ENCODE measurements at regions not wholly inside any gene's neighbourhood (a gene's known extent, or its start where the extent isn't known, plus 50 kb on each side); places are given as distances from the start of the nearest gene placed in this dataset.
"Not testable (repeated sequence)": the region's sequence is repeated elsewhere in the genome, so short reads cannot be mapped to it uniquely, and the experiment has no call there.

DNA sequence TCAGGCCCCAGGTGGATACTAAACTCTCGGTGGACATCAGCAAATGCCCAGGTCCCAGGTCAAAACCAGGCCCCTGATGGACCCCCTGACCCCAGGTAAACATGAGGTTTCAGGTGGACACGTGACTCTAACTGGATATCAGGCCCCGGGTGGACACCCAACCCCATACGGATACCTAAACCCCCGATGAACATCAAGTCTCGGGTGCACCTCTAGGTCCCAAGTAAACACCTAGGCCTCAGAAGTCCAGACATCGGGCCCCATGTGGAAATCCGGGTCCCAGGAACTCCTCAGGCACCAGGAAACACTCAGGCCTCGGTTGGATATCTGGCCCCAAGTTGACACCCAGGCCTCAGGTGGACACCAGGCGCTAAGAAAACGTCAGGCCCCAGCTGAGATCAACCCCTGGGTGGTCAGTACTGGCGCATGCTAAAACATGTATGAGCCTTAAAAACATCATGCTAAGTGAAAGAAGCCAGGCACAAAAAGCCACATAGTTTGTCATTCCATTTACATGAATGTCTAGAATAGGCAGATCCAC lies 54.4 kb upstream of the SEPTIN5 start:
- WGBS, 2 donors, result 94 to 95% methylated on average over 11 to 12 of the region's 12 CpGs
- TF ChIP-seq POLR2A (IDR thresholded peaks at IDR 0.05), result no peak
- TF ChIP-seq, protein P1, sequence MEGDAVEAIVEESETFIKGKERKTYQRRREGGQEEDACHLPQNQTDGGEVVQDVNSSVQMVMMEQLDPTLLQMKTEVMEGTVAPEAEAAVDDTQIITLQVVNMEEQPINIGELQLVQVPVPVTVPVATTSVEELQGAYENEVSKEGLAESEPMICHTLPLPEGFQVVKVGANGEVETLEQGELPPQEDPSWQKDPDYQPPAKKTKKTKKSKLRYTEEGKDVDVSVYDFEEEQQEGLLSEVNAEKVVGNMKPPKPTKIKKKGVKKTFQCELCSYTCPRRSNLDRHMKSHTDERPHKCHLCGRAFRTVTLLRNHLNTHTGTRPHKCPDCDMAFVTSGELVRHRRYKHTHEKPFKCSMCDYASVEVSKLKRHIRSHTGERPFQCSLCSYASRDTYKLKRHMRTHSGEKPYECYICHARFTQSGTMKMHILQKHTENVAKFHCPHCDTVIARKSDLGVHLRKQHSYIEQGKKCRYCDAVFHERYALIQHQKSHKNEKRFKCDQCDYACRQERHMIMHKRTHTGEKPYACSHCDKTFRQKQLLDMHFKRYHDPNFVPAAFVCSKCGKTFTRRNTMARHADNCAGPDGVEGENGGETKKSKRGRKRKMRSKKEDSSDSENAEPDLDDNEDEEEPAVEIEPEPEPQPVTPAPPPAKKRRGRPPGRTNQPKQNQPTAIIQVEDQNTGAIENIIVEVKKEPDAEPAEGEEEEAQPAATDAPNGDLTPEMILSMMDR (IDR thresholded peaks at IDR 0.05), result no peak
- H3K4me3 ChIP-seq (ENCODE audit: low read depth, poor library complexity, severe bottlenecking), result no peak overlapping the region
- intact Hi-C loops (cut with DNase I; ENCODE audit: low total_unique reads), result no loop called here
- DNase-seq (ENCODE audit: low spot score in 2 of 2), result peak in 1 of 2 donors; percentile 61

DNA sequence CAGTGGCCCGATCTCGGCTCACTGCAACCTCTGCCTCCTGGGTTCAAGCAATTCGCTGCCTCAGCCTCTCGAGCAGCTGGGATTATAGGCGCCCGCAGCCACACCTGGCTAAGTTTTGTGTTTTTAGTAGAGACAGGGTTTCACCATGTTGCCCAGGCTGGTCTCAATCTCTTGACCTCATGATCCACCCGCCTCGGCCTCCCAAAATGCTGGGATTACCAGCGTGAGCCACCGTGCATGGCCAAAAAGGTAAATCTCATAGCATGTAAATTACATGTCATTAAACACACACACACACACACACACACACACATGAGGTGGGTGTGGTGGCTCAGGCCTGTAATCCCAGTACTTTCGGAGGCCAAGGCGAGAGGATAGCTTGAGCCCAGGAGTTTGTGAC lies 53.7 kb upstream of the SEPTIN5 start:
- peak in 1 of 2 donors; percentile 58 for DNase-seq (ENCODE audit: low spot score in 2 of 2)
- WGBS, 2 donors, result 95 to 99% methylated on average over 12 of the region's 12 CpGs
- H3K4me3 ChIP-seq (ENCODE audit: low read depth, poor library complexity, severe bottlenecking); intact Hi-C loops (cut with DNase I; ENCODE audit: low total_unique reads): not testable (repeated sequence)

DNA sequence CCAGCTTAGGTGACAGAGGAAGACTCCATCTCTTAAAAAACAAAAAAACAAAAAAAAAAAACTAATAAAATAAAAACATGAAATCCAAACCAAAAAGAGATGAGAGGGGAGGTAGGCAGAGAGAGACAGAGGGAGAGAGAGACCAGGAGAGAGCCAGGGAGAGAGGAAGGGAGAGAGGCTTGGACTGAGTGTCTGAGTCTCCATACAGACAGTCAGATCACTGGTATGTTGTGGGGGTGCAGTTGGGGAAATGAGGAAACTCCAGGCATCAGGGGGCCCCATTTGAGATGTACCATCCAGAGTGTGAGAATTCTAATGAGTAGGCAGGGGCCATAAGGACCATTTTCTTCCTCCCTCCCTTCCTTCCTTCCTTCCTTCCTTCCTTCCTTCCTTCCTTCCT lies 53.1 kb upstream of the SEPTIN5 start:
- TF ChIP-seq, protein P1 (IDR thresholded peaks at IDR 0.05), result no peak
- TF ChIP-seq POLR2A (IDR thresholded peaks at IDR 0.05), result no peak
- H3K4me3 ChIP-seq (ENCODE audit: low read depth, poor library complexity, severe bottlenecking), result no peak overlapping the region
- intact Hi-C loops (cut with DNase I; ENCODE audit: low total_unique reads), result no loop called here
- DNase-seq (ENCODE audit: low spot score in 2 of 2), result peak in 1 of 2 donors; percentile 14

DNA sequence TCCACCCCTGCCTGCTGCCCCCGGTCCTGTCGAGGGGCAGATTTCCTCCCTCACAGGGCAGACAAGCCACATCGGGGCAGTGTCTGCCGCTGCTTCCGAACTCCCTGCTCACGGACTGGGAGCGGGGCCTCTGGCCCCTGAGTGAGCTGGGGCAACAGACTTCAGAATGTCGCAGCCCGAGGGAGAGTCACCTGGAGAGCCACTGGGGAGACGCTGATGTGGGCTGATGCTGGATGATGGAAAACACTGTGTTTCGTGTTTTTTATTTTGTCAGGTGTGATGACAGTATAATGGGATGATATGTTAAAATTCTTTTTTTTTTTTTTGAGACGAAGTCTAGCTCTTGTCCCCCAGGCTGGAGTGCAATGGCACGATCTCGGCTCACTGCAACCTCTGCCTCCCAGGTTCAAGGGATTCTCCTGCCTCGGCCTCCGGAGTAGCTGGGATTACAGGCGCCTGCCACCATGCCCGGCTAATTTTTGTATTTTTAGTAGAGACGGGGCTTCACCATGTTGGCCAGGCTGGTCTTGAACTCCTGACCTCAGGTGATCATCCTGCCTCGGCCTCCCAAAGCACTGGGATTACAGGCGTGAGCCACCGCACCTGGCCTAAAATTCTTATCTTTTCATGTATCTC lies 52.1 kb upstream of the SEPTIN5 start:
- 84 to 85% methylated on average over 22 of the region's 22 CpGs for WGBS, 2 donors
- DNase-seq (ENCODE audit: low spot score in 2 of 2), result peak in 1 of 2 donors; percentile 74
- H3K4me3 ChIP-seq (ENCODE audit: low read depth, poor library complexity, severe bottlenecking); intact Hi-C loops (cut with DNase I; ENCODE audit: low total_unique reads): not testable (repeated sequence)

DNA sequence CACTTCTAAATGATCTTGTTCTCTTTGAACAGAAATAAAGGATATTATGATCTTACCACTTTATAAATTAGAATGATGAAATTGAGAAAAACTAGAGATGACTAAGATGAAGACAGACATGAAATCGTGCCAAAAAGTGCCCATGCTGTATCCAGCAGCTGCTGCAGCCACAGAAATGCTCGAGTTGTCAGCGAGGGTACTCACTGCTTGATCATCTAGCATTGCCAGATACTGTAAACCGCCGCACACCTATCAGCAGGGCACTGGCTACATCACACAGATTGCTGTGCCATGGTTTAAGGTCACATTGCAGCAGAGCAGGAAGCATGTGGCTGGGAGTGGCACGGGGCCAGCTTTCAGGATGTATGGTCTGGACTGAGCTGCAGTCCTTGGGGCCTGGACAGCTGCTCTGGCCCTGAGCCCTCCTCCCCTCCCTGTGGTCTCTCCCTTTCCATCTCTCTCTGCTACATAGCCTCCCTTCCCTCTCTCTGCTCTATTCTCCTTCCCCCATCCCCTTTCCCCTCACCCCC lies 51.0 kb upstream of the SEPTIN5 start:
- intact Hi-C loops (cut with DNase I; ENCODE audit: low total_unique reads), result no loop called here
- DNase-seq (ENCODE audit: low spot score in 2 of 2), result peak in 1 of 2 donors; percentile 92
- 41 to 44% methylated on average over 6 of the region's 6 CpGs for WGBS, 2 donors
- H3K4me3 ChIP-seq (ENCODE audit: low read depth, poor library complexity, severe bottlenecking), result no peak overlapping the region
- TF ChIP-seq POLR2A (IDR thresholded peaks at IDR 0.05), result no peak
- TF ChIP-seq, protein P1 (IDR thresholded peaks at IDR 0.05), result no peak

DNA sequence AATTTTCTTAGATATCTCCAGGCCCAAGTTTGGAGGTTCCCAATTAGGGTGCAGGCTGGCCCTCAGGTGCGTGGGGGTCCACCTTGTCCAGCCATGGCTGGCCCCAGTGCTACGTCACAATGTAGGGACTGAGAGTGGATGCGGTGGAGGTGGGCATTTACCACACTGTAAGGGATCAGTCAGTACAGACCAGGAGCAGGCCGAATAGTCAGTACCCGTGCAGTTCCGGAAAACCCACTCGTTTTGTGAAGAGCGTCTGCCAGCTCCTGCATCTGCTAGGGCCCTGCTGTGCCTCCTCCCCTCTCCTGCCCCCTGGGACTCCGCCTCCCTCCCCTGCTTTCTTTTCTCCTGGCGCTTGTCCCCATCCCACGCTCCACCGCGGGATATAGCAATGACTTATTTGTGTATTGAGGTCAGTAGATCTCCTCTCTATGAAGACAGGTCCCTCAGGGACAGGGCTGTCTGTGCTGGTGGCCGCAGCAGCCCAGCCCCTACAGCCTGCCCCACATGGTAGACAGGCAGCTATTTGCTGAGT lies 50.4 kb upstream of the SEPTIN5 start:
- WGBS, 2 donors, result 40% methylated on average over 14 of the region's 14 CpGs
- no peak overlapping the region for H3K4me3 ChIP-seq (ENCODE audit: low read depth, poor library complexity, severe bottlenecking)
- TF ChIP-seq, protein P1 (IDR thresholded peaks at IDR 0.05), result no peak
- no peak for TF ChIP-seq POLR2A (IDR thresholded peaks at IDR 0.05)
- intact Hi-C loops (cut with DNase I; ENCODE audit: low total_unique reads), result no loop called here
- DNase-seq (ENCODE audit: low spot score in 2 of 2), result peak in 1 of 2 donors; percentile 76

Measured in lower leg skin (tissue), 4 donors.